A549 (cell line): ENCODE measurements at regions not wholly inside any gene's neighbourhood (a gene's known extent, or its start where the extent isn't known, plus 50 kb on each side); places are given as distances from the start of the nearest gene placed in this dataset.

ENCODE experiments used
- ATAC-seq, 2 experiments: fragments of 200-7000 bp in 1 of 2; fragments of >200 bp in 1 of 2; cut with Nextera tagmentation in 1 of 2; cut with Tn5 transposase in 1 of 2; 3 replicates each; pipeline versions ENCODE4 v1.8.0 to v1.9.1; 2018 to 2020; ENCODE audit warnings: mild to moderate bottlenecking in 1 of 2, moderate library complexity in 1 of 2
- CTCF ChIA-PET: fragments of 300-600 bp; sonication (Branson Sonifier 250); formaldehyde crosslinking; extraction: SDS; loops from one replicate; lab custom pipeline; 2021; ENCODE audit warnings: antibody characterized with exemption, inconsistent platforms; lab: Yijun Ruan, JAX
- POLR2A ChIA-PET: fragments of 350-600 bp; formaldehyde crosslinking; extraction: SDS; loops from one replicate; lab custom pipeline; 2021; ENCODE audit warnings: antibody characterized with exemption, inconsistent platforms; lab: Yijun Ruan, JAX
- DNase-seq, 2 experiments: peaks; one replicate each; pipeline versions ENCODE4 v3.0.0 to v3.0.0-alpha.2; 2011 to 2016; ENCODE audit warnings: low read depth in 1 of 2, low spot score in 1 of 2
- FAIRE-seq: peaks from 2 replicates; lab custom pipeline; 2011; peaks lifted over from hg19 to GRCh38; lab: Jason Lieb, UNC
- H3K27ac ChIP-seq, 2 experiments: fragments of >200 bp; sonication (Bioruptor Twin); formaldehyde crosslinking; 3 replicates each; pipeline ENCODE4 v1.5.1; 2016 to 2017
- H3K4me1 ChIP-seq: fragments of >200 bp; sonication (Bioruptor Twin); formaldehyde crosslinking; 3 replicates; pipeline ENCODE4 v1.6.1; 2016
- H3K4me2 ChIP-seq: fragments of >200 bp; sonication (Bioruptor Twin); formaldehyde crosslinking; 3 replicates; pipeline ENCODE4 v1.6.1; 2016
- H3K4me3 ChIP-seq: fragments of >200 bp; sonication (Bioruptor Twin); formaldehyde crosslinking; 3 replicates; pipeline ENCODE4 v1.5.1; 2016
- H3K9me3 ChIP-seq: fragments of >200 bp; sonication (Bioruptor Twin); formaldehyde crosslinking; 3 replicates; pipeline ENCODE4 v1.6.1; 2016
- CTCF ChIP-seq: fragments of >200 bp; sonication (Bioruptor Twin); formaldehyde crosslinking; IDR thresholded peaks from 3 replicates; pipeline ENCODE4 v1.5.1; 2016
- EHF ChIP-seq: fragments of 250-450 bp; sonication (Bioruptor Pico); IDR thresholded peaks from 2 replicates; pipeline ENCODE4 v1.5.0; 2020; ENCODE audit warnings: mild to moderate bottlenecking
- EP300 ChIP-seq, 2 experiments: fragments of >200 bp; sonication (Bioruptor Twin); formaldehyde crosslinking; IDR thresholded peaks; 2 replicates in 1 of 2; 3 replicates in 1 of 2; pipeline ENCODE4 v1.6.1; 2016 to 2017
- ESRRA ChIP-seq: fragments of 150-350 bp; IDR thresholded peaks from 2 replicates; pipeline ENCODE4 v1.6.1; 2014; ENCODE audit warnings: mild to moderate bottlenecking, low read length, borderline replicate concordance
- GATA3 ChIP-seq: IDR thresholded peaks from 2 replicates; pipeline ENCODE4 v1.6.1; 2012; ENCODE audit warnings: borderline replicate concordance
- HDAC2 ChIP-seq: fragments of 200-600 bp; sonication (generic); IDR thresholded peaks from 2 replicates; pipeline ENCODE4 v1.6.1; 2016
- HES2 ChIP-seq: fragments of >200 bp; sonication (Bioruptor Twin); formaldehyde crosslinking; IDR thresholded peaks from 2 replicates; pipeline ENCODE4 v1.6.1; 2016
- HOXA7 ChIP-seq: fragments of 250-450 bp; sonication (Bioruptor Pico); IDR thresholded peaks from 2 replicates; pipeline ENCODE4 v1.5.0; 2020; ENCODE audit warnings: mild to moderate bottlenecking, moderate library complexity
- JUN ChIP-seq, 2 experiments: fragments of >200 bp; sonication (Bioruptor Twin); formaldehyde crosslinking; IDR thresholded peaks; 2 replicates in 1 of 2; 3 replicates in 1 of 2; pipeline ENCODE4 v1.6.1; 2016 to 2017
- JUNB ChIP-seq: fragments of >200 bp; sonication (Bioruptor Twin); formaldehyde crosslinking; IDR thresholded peaks from 2 replicates; pipeline ENCODE4 v1.6.1; 2016
- KDM1A ChIP-seq: fragments of 200-600 bp; sonication (generic); IDR thresholded peaks from 2 replicates; pipeline ENCODE4 v1.6.1; 2016; ENCODE audit warnings: low read depth, mild to moderate bottlenecking
- MAZ ChIP-seq: fragments of 150-350 bp; IDR thresholded peaks from 2 replicates; pipeline ENCODE4 v1.6.1; 2014; ENCODE audit warnings: antibody characterized with exemption, low read depth, low read length, borderline replicate concordance
- MYC ChIP-seq: IDR thresholded peaks from 2 replicates; pipeline ENCODE4 v1.6.1; 2012; ENCODE audit warnings: mild to moderate bottlenecking, inconsistent platforms, low read length, improper control_type of control experiment, borderline replicate concordance
- NPAS2 ChIP-seq: fragments of 250-450 bp; sonication (Bioruptor Pico); IDR thresholded peaks from 2 replicates; pipeline ENCODE4 v1.8.0; 2022; ENCODE audit warnings: mild to moderate bottlenecking, moderate library complexity, borderline replicate concordance
- NR3C1 ChIP-seq: fragments of >200 bp; sonication (Bioruptor Twin); formaldehyde crosslinking; IDR thresholded peaks from 3 replicates; pipeline ENCODE4 v1.6.1; 2017
- PHF8 ChIP-seq: fragments of 200-600 bp; sonication (generic); IDR thresholded peaks from 2 replicates; pipeline ENCODE4 v1.6.1; 2016; ENCODE audit warnings: low read depth, mild to moderate bottlenecking, antibody characterized with exemption, moderate library complexity, borderline replicate concordance
- POLR2A ChIP-seq: IDR thresholded peaks from 2 replicates; pipeline ENCODE4 v1.6.1; 2012; ENCODE audit warnings: mild to moderate bottlenecking, low read length
- RAD21 ChIP-seq, 2 experiments: fragments of >200 bp in 1 of 2; sonication (Bioruptor Twin) in 1 of 2; formaldehyde crosslinking in 1 of 2; IDR thresholded peaks in 1 of 2; conservative IDR thresholded peaks in 1 of 2; 2 replicates in 1 of 2; 3 replicates in 1 of 2; pipeline ENCODE4 v1.6.1; 2012 to 2018; ENCODE audit warnings: inconsistent platforms in 1 of 2
- RARB ChIP-seq: fragments of 250-450 bp; sonication (Bioruptor Pico); IDR thresholded peaks from 2 replicates; pipeline ENCODE4 v1.8.0; 2021; ENCODE audit warnings: mild to moderate bottlenecking, moderate library complexity
- RCOR1 ChIP-seq: fragments of 150-350 bp; IDR thresholded peaks from 2 replicates; pipeline ENCODE4 v1.6.1; 2014; ENCODE audit warnings: antibody characterized with exemption, low read length, low read depth
- REST ChIP-seq: fragments of 200-600 bp; sonication (generic); IDR thresholded peaks from 2 replicates; pipeline ENCODE4 v1.6.1; 2016; ENCODE audit warnings: antibody characterized with exemption, mild to moderate bottlenecking, moderate library complexity
- SREBF2 ChIP-seq: fragments of 450-650 bp; IDR thresholded peaks from 2 replicates; pipeline ENCODE4 v1.6.1; 2014; ENCODE audit warnings: mild to moderate bottlenecking, moderate library complexity
- TFCP2L1 ChIP-seq: fragments of 250-450 bp; sonication (Bioruptor Pico); IDR thresholded peaks from 2 replicates; pipeline ENCODE4 v1.5.0; 2021; ENCODE audit warnings: mild to moderate bottlenecking
- USF2 ChIP-seq: fragments of 450-650 bp; IDR thresholded peaks from 2 replicates; pipeline ENCODE4 v1.6.1; 2014; ENCODE audit warnings: antibody characterized with exemption
- ZC3H11A ChIP-seq: fragments of 450-650 bp; IDR thresholded peaks from 2 replicates; pipeline ENCODE4 v1.6.1; 2014; ENCODE audit warnings: antibody characterized with exemption, mild to moderate bottlenecking
- ZFP36 ChIP-seq: fragments of 450-650 bp; IDR thresholded peaks from 2 replicates; pipeline ENCODE4 v1.6.1; 2014; ENCODE audit warnings: borderline replicate concordance; ENCODE audit not compliant: partially characterized antibody
- WGBS: methylation state at CpG from one replicate; pipeline ENCODE4 v1.1.6; 2017; ENCODE audit errors: missing lambda C conversion rate; 5-methylcytosine and 5-hydroxymethylcytosine counted together

GRCh38 chr2:107569496-107569895, 257.2 kb upstream of the RGPD4 start:
- Histone ChIP-seq H3K27ac (no peak overlapping the region), H3K4me1 (no peaks in the 10 kb centered on the region), H3K4me3 (no peak overlapping the region), H3K4me2 (no peak overlapping the region), H3K9me3 (no peaks in the 10 kb centered on the region)
- WGBS = 69% methylated on average over 1 of the region's 1 CpG
- TF ChIP-seq RARB = no peak
- no peak for TF ChIP-seq JUNB
- TF ChIP-seq RCOR1 = no peak
- no peak for TF ChIP-seq HOXA7 (CRISPR knock-in tag)
- TF ChIP-seq HES2 = no peak
- TF ChIP-seq CTCF = no peak
- no peak for TF ChIP-seq NPAS2 (CRISPR knock-in tag)
- TF ChIP-seq REST = no peak
- TF ChIP-seq GATA3 = no peak
- no peak for TF ChIP-seq PHF8
- no peak for TF ChIP-seq EP300 (IDR thresholded peaks at IDR 0.05)
- no peak for TF ChIP-seq JUN (IDR thresholded peaks at IDR 0.05)
- no peak for TF ChIP-seq RAD21 (conservative IDR thresholded peaks at IDR 0.05 in 1 of 2, IDR thresholded peaks at IDR 0.05 in 1 of 2)
- no peak for TF ChIP-seq MAZ
- no peak for TF ChIP-seq POLR2A
- TF ChIP-seq NR3C1 = no peak
- no peak for TF ChIP-seq HDAC2
- TF ChIP-seq KDM1A = no peak
- no peak for TF ChIP-seq ESRRA
- no peak for TF ChIP-seq ZC3H11A
- ATAC-seq (no peak), FAIRE-seq (no peak), DNase-seq (no peak)
- POLR2A ChIA-PET = no interaction called here
- CTCF ChIA-PET = interaction anchor here (1.4 kb wide), 1 partner anchor 9 kb away, joined by 4 read pairs; no protein-coding TSS in a partner anchor

GRCh38 chr2:107570876-107571275, 255.8 kb upstream of the RGPD4 start:
- no peaks in the 10 kb centered on the region for H3K4me1 ChIP-seq

More at GRCh38 chr2:107570876-107571275, 255.8 kb upstream of the RGPD4 start:
- Histone ChIP-seq H3K9me3 (no peaks in the 10 kb centered on the region), H3K4me2 (no peak overlapping the region), H3K27ac (no peak overlapping the region), H3K4me3 (no peak overlapping the region)
- 42% methylated on average over 1 of the region's 1 CpG for WGBS
- no peak for ATAC-seq
- ChIA-PET POLR2A (no interaction called here), CTCF (no interaction called here)
- DNase-seq = no peak
- TF ChIP-seq TFCP2L1 = no peak
- no peak for TF ChIP-seq USF2
- TF ChIP-seq ZFP36 = no peak
- TF ChIP-seq JUN (IDR thresholded peaks at IDR 0.05) = no peak
- no peak for TF ChIP-seq KDM1A
- TF ChIP-seq HES2 = no peak
- TF ChIP-seq POLR2A = no peak
- no peak for TF ChIP-seq SREBF2
- no peak for TF ChIP-seq MYC
- TF ChIP-seq EHF (CRISPR knock-in tag) = no peak
- no peak for FAIRE-seq
